ENCODE measurements at regions not wholly inside any gene's neighbourhood (a gene's known extent, or its start where the extent isn't known, plus 50 kb on each side); places are given as distances from the start of the nearest gene placed in this dataset.

- TF ChIP-seq CTCF (IDR thresholded peaks at IDR 0.05), result peak; percentile 95
- TF ChIP-seq ZFX (IDR thresholded peaks at IDR 0.05; ENCODE audit: borderline replicate concordance), result no peak
These were observed 4566.7 kb upstream of the OR11H1 start for GRCh38 chr22:10961043-10961860.
